ENCODE measurements at regions not wholly inside any gene's neighbourhood (a gene's known extent, or its start where the extent isn't known, plus 50 kb on each side); places are given as distances from the start of the nearest gene placed in this dataset.
A peak's percentile ranks its signal among the peaks of the same experiment; 100 is the strongest.

DNA sequence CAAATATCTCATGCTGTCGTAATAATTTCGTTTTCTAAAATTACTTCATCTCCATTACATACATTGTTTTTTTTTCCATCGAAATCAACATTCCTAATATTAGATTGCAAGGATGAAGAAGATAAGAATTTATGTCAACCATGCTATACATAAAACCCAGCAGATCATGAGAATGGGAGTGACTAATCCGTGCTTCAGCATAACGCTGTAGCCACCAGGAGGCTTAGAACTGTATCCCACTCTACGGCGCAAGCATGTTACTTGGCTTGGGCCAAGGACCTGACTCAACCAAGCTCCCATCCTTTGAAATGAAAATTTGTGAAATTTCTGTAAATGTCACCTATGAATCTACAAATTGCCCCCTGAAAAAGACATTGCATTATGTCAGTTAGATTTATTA is 392.5 kb downstream of the FIGN start:
- Histone ChIP-seq H3K27me3 (no peaks in the 10 kb centered on the region), H3K4me2 (no peak overlapping the region), H3K9me3 (replicated peaks in 1 of 11) (peaks cover 3 to 7% (median 6%) of the 10 kb centered on the region in 11 experiments; a peak in 18 of 22 replicates), H3K4me3 (no peak overlapping the region), H4K20me1 (no peaks in the 10 kb centered on the region), H3K9ac (no peak overlapping the region), H3K4me1 (peaks cover 0 to 8% (median 6%) of the 10 kb centered on the region in 10 experiments; a peak in 11 of 20 replicates), H3K27ac (no peak overlapping the region), H3K36me3 (no peaks in the 10 kb centered on the region)
- TF ChIP-seq Cebpa-rat (IDR thresholded peaks at IDR 0.05): no peak

DNA sequence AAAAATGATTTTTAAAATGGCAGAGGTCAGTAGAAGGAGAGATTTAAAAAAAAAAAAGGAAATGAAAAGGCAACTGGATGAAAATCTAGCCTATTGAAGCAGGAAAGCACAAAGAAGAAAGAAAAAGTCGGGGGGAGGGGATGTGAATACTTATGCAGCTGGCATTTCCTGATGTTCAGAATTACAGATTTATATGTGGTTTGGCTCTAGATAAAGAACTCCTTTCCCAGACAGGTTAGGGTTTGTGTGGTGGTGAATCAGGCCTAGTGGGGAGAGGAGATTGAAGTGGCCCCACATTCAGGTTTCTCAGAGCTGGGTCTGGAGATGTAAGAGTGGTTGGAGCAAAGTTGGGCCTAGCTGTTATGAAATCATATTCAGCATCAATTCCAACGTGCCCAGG is 394.4 kb downstream of the FIGN start:
- H3K9me3 ChIP-seq (replicated peaks in 1 of 11): no peaks in the 10 kb centered on the region
- H3K4me2 ChIP-seq: peak overlapping the region in 6 of 11 experiments; percentile 6 to 42 (median 26); a peak in 8 of 22 replicates
- TF ChIP-seq Cebpa-rat (IDR thresholded peaks at IDR 0.05): no peak
- peaks cover 0 to 8% (median 6%) of the 10 kb centered on the region in 10 experiments; a peak in 7 of 20 replicates for H3K4me1 ChIP-seq
- no peaks in the 10 kb centered on the region for H3K36me3 ChIP-seq
- no peak overlapping the region for H3K27ac ChIP-seq
- no peaks in the 10 kb centered on the region for H3K27me3 ChIP-seq
- no peak overlapping the region for H3K4me3 ChIP-seq
- no peaks in the 10 kb centered on the region for H4K20me1 ChIP-seq
- H3K9ac ChIP-seq: no peak overlapping the region

DNA sequence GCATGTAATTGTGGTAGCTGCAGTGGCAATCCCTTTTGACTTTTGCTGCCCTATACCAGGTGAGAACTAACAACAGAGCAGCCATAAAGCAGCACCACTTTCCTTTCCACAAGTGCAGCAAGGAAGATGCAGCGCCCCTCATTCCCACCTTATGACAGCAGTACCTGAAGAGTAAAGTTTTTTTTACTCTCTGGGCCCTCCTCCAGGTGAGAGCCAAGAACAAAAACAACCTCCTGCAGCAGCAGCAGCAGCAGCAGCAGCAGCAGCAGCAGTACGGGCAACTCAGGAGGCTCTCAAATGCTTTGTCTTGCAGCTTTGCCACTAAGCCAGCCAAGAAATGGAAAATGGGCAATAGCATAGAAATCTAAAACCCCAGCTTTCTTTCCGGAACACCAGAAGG is 397.5 kb downstream of the FIGN start:
- Histone ChIP-seq H3K4me1 (peaks cover 0 to 8% (median 6%) of the 10 kb centered on the region in 10 experiments; a peak in 7 of 20 replicates), H3K27ac (no peak overlapping the region), H3K36me3 (no peaks in the 10 kb centered on the region), H3K4me2 (no peak overlapping the region), H3K27me3 (no peaks in the 10 kb centered on the region), H3K9me3 (replicated peaks in 1 of 11) (no peaks in the 10 kb centered on the region), H3K4me3 (no peak overlapping the region), H3K9ac (no peak overlapping the region), H4K20me1 (no peaks in the 10 kb centered on the region)
- TF ChIP-seq Cebpa-rat (IDR thresholded peaks at IDR 0.05): no peak

DNA sequence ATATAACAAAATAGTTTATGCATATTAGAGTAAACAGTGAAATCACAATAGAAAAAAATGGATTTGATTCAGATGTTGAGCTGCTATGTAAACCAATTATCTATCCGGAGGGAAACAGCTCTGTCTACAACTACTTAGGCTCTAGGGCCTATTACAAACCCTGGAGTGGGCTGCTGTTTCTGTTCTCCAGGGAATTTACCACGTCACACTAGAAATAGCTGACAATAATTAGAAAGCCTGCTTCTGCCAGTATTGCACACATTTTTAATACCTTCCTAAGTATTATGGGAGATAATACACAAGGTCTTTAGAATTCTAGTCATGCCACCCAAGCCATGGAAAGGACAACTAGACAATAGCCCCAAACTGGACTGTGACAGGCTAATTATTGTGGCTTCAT is 411.1 kb downstream of the FIGN start:
- no peak for TF ChIP-seq Cebpa-rat (IDR thresholded peaks at IDR 0.05)
- Histone ChIP-seq H3K27me3 (no peaks in the 10 kb centered on the region), H3K4me3 (no peak overlapping the region), H3K36me3 (no peaks in the 10 kb centered on the region), H3K4me2 (no peak overlapping the region), H3K9me3 (replicated peaks in 1 of 11) (no peaks in the 10 kb centered on the region), H3K9ac (no peak overlapping the region), H3K4me1 (no peaks in the 10 kb centered on the region), H3K27ac (no peak overlapping the region), H4K20me1 (no peaks in the 10 kb centered on the region)

DNA sequence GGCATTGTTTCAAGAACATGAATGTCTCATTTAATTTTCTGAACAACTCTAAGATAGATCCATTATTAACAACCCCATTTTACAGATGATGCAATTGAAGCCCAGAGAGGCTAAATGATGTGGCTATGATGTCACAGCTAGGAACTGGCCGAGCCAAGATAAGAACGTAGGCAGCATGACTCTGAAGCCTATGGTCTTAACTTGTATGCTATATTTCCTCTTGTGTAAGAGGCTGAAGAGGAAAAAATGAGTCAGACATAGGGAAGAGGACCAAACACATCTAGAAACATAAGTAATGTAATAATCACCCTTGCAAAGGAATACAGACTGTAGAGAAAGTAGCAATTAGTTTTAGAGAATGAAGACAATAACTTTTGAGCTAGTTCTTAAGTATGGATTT is 416.8 kb downstream of the FIGN start:
- H3K36me3 ChIP-seq: no peaks in the 10 kb centered on the region
- H3K9ac ChIP-seq: no peak overlapping the region
- H3K27ac ChIP-seq: no peak overlapping the region
- TF ChIP-seq Cebpa-rat (IDR thresholded peaks at IDR 0.05): no peak
- H3K4me2 ChIP-seq: no peak overlapping the region
- no peak overlapping the region for H3K4me3 ChIP-seq
- H3K9me3 ChIP-seq (replicated peaks in 1 of 11): peaks cover 0 to 12% (median 5%) of the 10 kb centered on the region in 11 experiments; a peak in 10 of 22 replicates
- H3K4me1 ChIP-seq: peaks cover 0 to 5% (median 0%) of the 10 kb centered on the region in 10 experiments; a peak in 1 of 20 replicates
- H3K27me3 ChIP-seq: no peaks in the 10 kb centered on the region
- no peaks in the 10 kb centered on the region for H4K20me1 ChIP-seq

DNA sequence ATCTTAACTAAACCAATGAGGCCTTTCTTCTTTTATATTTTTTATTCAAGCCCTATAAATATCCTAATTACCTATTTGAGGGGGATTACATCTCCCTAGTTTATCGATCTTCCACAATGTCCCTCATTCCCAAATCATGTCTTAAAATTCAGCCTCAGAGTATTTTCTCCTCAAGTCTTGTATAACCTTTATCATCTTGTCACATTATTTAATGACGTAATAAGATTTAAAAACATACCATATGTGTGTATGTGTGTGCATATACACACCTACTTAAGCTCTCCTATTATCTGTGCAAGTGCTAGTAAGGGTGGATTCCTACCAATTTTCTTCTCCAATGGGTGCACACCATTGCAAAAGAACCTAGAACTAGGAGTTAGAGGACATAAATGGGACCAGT is 421.1 kb downstream of the FIGN start:
- Histone ChIP-seq H3K27me3 (no peaks in the 10 kb centered on the region), H3K36me3 (no peaks in the 10 kb centered on the region), H3K9ac (no peak overlapping the region), H4K20me1 (no peaks in the 10 kb centered on the region), H3K4me2 (no peak overlapping the region), H3K4me3 (no peak overlapping the region), H3K4me1 (peaks cover 0 to 5% (median 0%) of the 10 kb centered on the region in 10 experiments; a peak in 1 of 20 replicates), H3K27ac (no peak overlapping the region), H3K9me3 (replicated peaks in 1 of 11) (peaks cover 0 to 12% (median 5%) of the 10 kb centered on the region in 11 experiments; a peak in 10 of 22 replicates)
- TF ChIP-seq Cebpa-rat (IDR thresholded peaks at IDR 0.05): no peak

DNA sequence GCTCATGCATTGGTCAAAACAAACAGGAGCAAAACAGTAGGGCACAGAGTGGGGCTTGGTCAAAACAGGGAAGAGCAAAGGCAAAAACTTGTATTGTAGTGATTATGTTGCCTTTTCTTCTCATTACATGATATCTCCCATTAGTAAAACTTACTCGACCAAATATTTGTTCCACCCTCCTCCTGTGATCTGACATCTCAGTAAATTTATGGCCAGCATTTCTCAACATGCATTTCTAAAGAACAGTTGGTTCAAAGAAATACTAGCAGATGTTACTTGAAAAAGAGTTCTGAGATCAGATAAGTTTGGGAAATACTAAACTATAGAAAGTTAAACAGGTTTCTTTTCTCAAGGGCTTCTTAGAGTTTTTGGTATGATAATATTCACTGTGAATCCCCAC is 423.1 kb downstream of the FIGN start:
- Histone ChIP-seq H3K4me2 (no peak overlapping the region), H4K20me1 (no peaks in the 10 kb centered on the region), H3K9ac (no peak overlapping the region), H3K4me1 (no peaks in the 10 kb centered on the region), H3K36me3 (no peaks in the 10 kb centered on the region), H3K4me3 (no peak overlapping the region), H3K9me3 (replicated peaks in 1 of 11) (peaks cover 0 to 12% (median 5%) of the 10 kb centered on the region in 11 experiments; a peak in 10 of 22 replicates), H3K27ac (no peak overlapping the region), H3K27me3 (no peaks in the 10 kb centered on the region)
- TF ChIP-seq Cebpa-rat (IDR thresholded peaks at IDR 0.05): no peak

DNA sequence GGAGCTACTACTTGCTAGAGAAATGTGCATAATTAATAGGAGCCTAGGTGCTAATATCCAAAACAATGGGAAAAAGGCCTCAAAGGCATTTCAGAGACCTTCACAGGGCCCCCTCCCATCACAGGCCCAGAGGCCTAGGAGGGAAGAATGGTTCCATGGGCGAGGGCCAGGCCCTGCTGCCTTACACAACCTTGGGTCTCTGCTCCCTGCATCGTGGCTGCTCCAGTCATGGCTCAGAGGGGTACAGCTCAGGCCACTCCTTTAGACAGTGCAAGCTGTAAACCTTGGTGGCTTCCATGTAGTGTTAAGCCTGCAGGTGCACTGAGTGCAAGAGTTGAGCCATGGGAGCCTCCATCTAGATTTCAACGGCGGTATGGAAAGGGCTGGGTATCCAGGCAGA is 429.2 kb downstream of the FIGN start:
- no peak overlapping the region for H3K27ac ChIP-seq
- H3K4me1 ChIP-seq: no peaks in the 10 kb centered on the region
- no peaks in the 10 kb centered on the region for H3K36me3 ChIP-seq
- no peak for TF ChIP-seq Cebpa-rat (IDR thresholded peaks at IDR 0.05)
- H3K9ac ChIP-seq: no peak overlapping the region
- H3K4me3 ChIP-seq: no peak overlapping the region
- H4K20me1 ChIP-seq: no peaks in the 10 kb centered on the region
- no peaks in the 10 kb centered on the region for H3K27me3 ChIP-seq
- H3K9me3 ChIP-seq (replicated peaks in 1 of 11): peaks cover 5 to 11% (median 8%) of the 10 kb centered on the region in 11 experiments; a peak in 14 of 22 replicates
- no peak overlapping the region for H3K4me2 ChIP-seq

DNA sequence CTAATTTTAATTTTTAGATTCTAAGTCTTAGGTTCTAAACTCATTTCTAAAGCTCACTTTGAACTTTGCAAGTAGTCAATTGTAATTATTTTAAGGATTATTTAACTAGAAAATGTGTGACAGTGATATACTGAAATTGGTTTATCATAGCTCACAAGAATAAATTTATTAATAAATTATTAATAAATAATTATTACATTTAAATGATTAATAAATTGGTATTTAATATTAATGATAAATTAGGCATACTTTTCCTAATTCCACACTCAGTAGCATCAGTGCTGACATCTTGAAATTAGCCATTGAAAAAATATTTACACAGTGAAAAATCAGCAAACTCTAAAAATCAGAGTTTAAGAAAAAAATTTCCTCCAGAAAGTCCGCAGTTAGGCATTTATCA is 433.7 kb downstream of the FIGN start:
- H3K4me3 ChIP-seq: no peak overlapping the region
- H3K27me3 ChIP-seq: no peaks in the 10 kb centered on the region
- H3K36me3 ChIP-seq: no peaks in the 10 kb centered on the region
- no peak for TF ChIP-seq Cebpa-rat (IDR thresholded peaks at IDR 0.05)
- H3K9ac ChIP-seq: no peak overlapping the region
- peaks cover 5 to 11% (median 7%) of the 10 kb centered on the region in 11 experiments; a peak in 14 of 22 replicates for H3K9me3 ChIP-seq (replicated peaks in 1 of 11)
- H4K20me1 ChIP-seq: no peaks in the 10 kb centered on the region
- H3K4me1 ChIP-seq: no peaks in the 10 kb centered on the region
- no peak overlapping the region for H3K4me2 ChIP-seq
- no peak overlapping the region for H3K27ac ChIP-seq

DNA sequence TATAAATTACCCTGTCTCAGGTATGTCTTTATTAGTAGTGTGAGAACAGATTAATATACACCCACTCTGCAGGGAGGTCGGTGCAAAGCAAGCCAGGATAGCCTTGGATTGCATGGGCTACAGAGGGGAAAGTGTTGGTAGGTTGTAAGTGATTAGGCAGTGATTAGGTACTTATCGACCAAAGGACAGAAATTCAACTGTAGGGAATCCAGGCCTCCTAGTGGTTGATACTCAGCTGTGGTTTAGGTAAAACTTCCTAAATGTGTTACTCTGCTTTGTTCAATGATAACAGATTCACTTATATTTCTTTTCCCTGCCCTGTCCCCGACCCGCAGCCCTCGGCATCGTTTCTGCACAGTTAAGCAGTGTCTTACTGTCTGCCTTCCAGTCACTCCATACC is 444.0 kb downstream of the FIGN start:
- no peak overlapping the region for H3K9ac ChIP-seq
- H4K20me1 ChIP-seq: no peaks in the 10 kb centered on the region
- no peaks in the 10 kb centered on the region for H3K27me3 ChIP-seq
- H3K36me3 ChIP-seq: no peaks in the 10 kb centered on the region
- H3K4me1 ChIP-seq: peaks cover 0 to 14% (median 0%) of the 10 kb centered on the region in 10 experiments; a peak in 4 of 20 replicates
- H3K27ac ChIP-seq: no peak overlapping the region
- no peak overlapping the region for H3K4me2 ChIP-seq
- H3K9me3 ChIP-seq (replicated peaks in 1 of 11): no peaks in the 10 kb centered on the region
- no peak for TF ChIP-seq Cebpa-rat (IDR thresholded peaks at IDR 0.05)
- H3K4me3 ChIP-seq: no peak overlapping the region

Data from BLaER1 treated with 17β-estradiol and CSF1 and Interleukin-3, amounts not matched to agents 10 nM and 100 nM (cell line).